ENCODE measurements at regions not wholly inside any gene's neighbourhood (a gene's known extent, or its start where the extent isn't known, plus 50 kb on each side); places are given as distances from the start of the nearest gene placed in this dataset.

GRCh38 chr4:52265781-52266525, 214.8 kb downstream of the SPATA18 start:
- Histone ChIP-seq H2BK20ac (ENCODE audit: low read length) (no peak overlapping the region), H3K27me3 (replicated peaks in 1 of 4; ENCODE audit: control insufficient read depth in 3 of 4, extremely low read depth in 1 of 4, insufficient read depth in 3 of 4, low read length in 3 of 4) (no peaks in the 10 kb centered on the region), H3K79me2 (ENCODE audit: control insufficient read depth in 1 of 2, insufficient read depth in 2 of 2, low read length in 2 of 2) (no peaks in the 10 kb centered on the region), H2BK12ac (ENCODE audit: low read depth, low read length) (no peak overlapping the region), H3K18ac (ENCODE audit: extremely low read depth, low read length) (no peak overlapping the region), H3K56ac (replicated peaks; ENCODE audit: insufficient read length, low read depth, low read length) (no peak overlapping the region), H2BK15ac (ENCODE audit: low read length) (no peak overlapping the region), H2BK5ac (ENCODE audit: low read depth, low read length) (no peak overlapping the region), H3K4me2 (ENCODE audit: insufficient read depth in 1 of 2, low read depth in 2 of 2, low read length in 2 of 2) (no peak overlapping the region), H3K36me3 (ENCODE audit: control insufficient read depth in 2 of 4, insufficient read depth in 4 of 4, low read length in 3 of 4) (no peaks in the 10 kb centered on the region), H3K9me3 (ENCODE audit: insufficient read depth in 2 of 2, low read depth in 1 of 2, low read length in 1 of 2) (no peaks in the 10 kb centered on the region), H4K8ac (ENCODE audit: extremely low read depth, insufficient read depth, low read length) (no peak overlapping the region), H3K23ac (ENCODE audit: insufficient read length) (no peak overlapping the region), H3K14ac (ENCODE audit: insufficient read length) (no peak overlapping the region), H2AFZ (ENCODE audit: low read length) (no peak overlapping the region; the same call in 1 of the 2 replicates), H4K5ac (ENCODE audit: insufficient read length, low read depth, low read length) (no peak overlapping the region), H2AK5ac (ENCODE audit: low read depth, low read length) (no peak overlapping the region), H2BK120ac (replicated peaks; ENCODE audit: low read depth, low read length) (no peak overlapping the region), H3K79me1 (ENCODE audit: low read depth, low read length) (no peaks in the 10 kb centered on the region), H3K4me3 (ENCODE audit: extremely low read depth in 1 of 4, insufficient read depth in 2 of 4, low read depth in 3 of 4, low read length in 4 of 4) (no peak overlapping the region), H3K4me1 (replicated peaks in 1 of 4; ENCODE audit: control insufficient read depth in 3 of 4, insufficient read depth in 4 of 4, low read length in 3 of 4) (peaks cover 0 to 4% (median 1%) of the 10 kb centered on the region in 4 experiments; a peak in 1 of 7 replicates), H3K27ac (ENCODE audit: low read depth, low read length) (no peak overlapping the region), H3K23me2 (ENCODE audit: low read depth, low read length) (no peaks in the 10 kb centered on the region), H3K4ac (replicated peaks; ENCODE audit: insufficient read length, low read depth, low read length) (no peak overlapping the region), H4K91ac (replicated peaks; ENCODE audit: insufficient read length, low read length) (no peak overlapping the region), H3K9ac (replicated peaks in 1 of 4; ENCODE audit: extremely low read depth in 1 of 4, low read depth in 3 of 4, low read length in 3 of 4) (no peak overlapping the region), H4K20me1 (replicated peaks in 1 of 2; ENCODE audit: control insufficient read depth in 1 of 2, insufficient read depth in 2 of 2, low read length in 2 of 2) (no peaks in the 10 kb centered on the region)
- ChIA-PET POLR2A (ENCODE audit: partially characterized antibody) (no interaction called here), CTCF (ENCODE audit: partially characterized antibody) (interaction anchor here (1.7 kb wide), 1 partner anchor 110 kb away, joined by 4 read pairs; no protein-coding TSS in a partner anchor)
- DNase-seq (ENCODE audit: low read depth in 1 of 2, low spot score in 2 of 2) (no peak), FAIRE-seq (no peak)
- 89% methylated on average over 6 of the region's 6 CpGs; no CpG with 5 or more reads in 1 of the 2 experiments for WGBS, 2 experiments (ENCODE audit: extremely low coverage in 1 of 2, insufficient coverage in 1 of 2, insufficient read length in 1 of 2, insufficient replicate concordance in 2 of 2, low coverage in 1 of 2, low lambda C conversion rate in 2 of 2, missing lambda C conversion rate in 1 of 2)
- TF ChIP-seq CHD1 (IDR thresholded peaks at IDR 0.05; ENCODE audit: low read depth, low read length) (no peak), JUND (IDR thresholded peaks at IDR 0.05; ENCODE audit: low read length) (no peak), KDM1A (IDR thresholded peaks at IDR 0.05; ENCODE audit: borderline replicate concordance, low read length) (no peak), RFX5 (IDR thresholded peaks at IDR 0.05; ENCODE audit: borderline replicate concordance, low read depth, low read length) (no peak), POLR2AphosphoS5 (IDR thresholded peaks at IDR 0.05; ENCODE audit: low read depth, low read length) (no peak), BRCA1 (IDR thresholded peaks at IDR 0.05; ENCODE audit: low read depth, low read length) (no peak), CHD2 (IDR thresholded peaks at IDR 0.05; ENCODE audit: low read length) (no peak), EGR1 (IDR thresholded peaks at IDR 0.05; ENCODE audit: borderline replicate concordance, low read depth, low read length) (no peak)

All from H1 (cell line).